ENCODE measurements at regions not wholly inside any gene's neighbourhood (a gene's known extent, or its start where the extent isn't known, plus 50 kb on each side); places are given as distances from the start of the nearest gene placed in this dataset.

DNA sequence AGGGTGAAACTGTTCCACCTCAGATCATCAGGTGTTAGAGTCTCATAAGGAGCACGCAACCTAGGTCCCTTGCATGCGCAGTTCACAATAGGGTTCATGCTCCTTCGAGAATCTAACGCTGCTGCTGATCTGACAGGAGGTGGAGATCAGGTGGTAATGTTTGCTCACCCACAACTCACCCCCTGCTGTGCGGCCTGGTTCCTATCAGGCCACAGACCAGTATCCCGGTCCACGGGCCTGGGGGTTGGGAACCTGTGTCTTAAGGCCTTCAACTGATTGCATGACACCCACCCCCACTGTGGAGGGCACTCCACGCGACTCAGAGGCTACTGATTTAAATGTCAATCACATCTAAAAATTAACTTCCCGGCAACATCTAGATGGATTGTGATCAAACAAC is 411.2 kb upstream of the SULF2 start:
- no peak for TF ChIP-seq CTCF (IDR thresholded peaks at IDR 0.05)

DNA sequence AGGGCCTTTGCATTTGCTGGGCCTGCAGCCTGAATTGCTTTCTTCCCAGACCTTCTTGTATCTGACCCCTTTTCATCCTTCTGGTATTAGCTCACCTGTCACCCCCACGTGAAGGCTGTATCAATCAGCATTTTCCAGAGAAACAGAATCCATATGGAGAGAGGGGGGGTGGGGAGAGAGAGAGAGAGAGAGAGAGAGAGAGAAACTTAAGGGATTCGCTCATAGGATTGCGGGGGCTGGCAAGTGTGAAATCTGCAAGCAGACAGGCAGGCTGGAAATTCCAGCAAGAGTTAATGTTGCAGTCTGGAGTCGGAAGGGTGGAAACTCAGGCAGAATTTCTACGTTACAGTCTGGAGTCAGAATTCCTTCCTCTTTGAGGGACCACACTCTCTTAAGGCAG is 410.7 kb upstream of the SULF2 start:
- TF ChIP-seq CTCF (IDR thresholded peaks at IDR 0.05): no peak

GRCh38 chr20:48195121-48195870 is 410.0 kb upstream of the SULF2 start:
- TF ChIP-seq CTCF (IDR thresholded peaks at IDR 0.05): no peak

GRCh38 chr20:48194583-48194982 is 409.3 kb upstream of the SULF2 start:
- no peak for TF ChIP-seq CTCF (IDR thresholded peaks at IDR 0.05)

DNA sequence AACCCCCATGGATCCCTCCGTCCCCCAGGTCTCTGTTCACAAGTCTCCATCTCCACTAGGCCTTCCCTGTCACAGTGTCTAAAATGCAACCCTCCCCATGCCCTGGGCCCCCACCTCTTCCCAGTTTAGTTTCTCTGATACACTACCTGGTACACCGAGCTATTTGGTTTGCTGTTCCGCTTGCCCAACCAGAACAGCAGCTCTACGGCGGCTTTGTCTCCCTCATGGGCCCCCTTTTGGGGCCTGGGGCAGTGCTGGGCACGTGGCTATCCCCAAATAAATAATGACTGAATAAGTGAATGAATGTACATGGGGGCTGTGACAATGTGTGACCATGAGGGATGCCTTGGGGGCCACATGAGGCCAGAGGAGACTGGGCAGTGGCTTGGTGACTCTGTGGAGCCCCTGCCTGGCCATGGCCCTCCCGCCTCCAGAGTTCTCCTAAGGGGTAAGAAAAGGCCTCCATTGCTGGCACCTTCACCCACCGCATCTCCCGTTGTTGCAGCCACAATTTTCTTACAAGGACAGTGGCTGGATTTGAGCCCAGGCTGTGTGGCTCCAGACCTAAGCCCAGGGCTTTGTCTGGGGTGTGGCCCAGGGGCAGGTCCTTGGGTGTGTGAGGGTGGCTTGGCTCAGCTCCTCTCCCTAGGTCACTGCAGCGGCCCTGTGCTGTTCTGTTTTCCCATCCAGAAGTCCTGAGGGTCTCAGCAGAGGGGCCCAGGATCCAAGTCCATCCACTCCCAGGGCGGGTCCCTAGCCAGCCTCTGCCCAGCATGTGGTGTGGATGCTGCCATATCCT is 408.5 kb upstream of the SULF2 start:
- TF ChIP-seq CTCF (IDR thresholded peaks at IDR 0.05): no peak

DNA sequence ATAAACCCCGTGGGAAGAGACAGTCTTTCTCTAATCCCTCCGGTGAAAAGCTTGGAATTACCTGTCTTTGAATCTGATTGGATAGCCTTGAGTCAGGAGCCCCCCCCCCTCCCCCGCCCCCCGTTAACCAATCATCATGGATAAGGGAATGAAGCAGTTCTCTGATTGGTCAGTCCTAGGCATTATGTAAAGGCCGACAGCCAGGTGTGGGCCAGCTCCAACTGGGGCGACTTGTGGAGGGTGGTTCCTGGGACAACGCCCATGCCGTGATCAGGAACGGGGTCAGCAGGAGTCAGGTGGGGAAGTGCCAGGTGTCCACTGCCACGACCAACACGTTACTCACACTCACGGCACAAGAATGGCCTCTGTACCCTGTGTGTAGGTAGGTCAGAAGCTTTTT is 406.8 kb upstream of the SULF2 start:
- no peak for TF ChIP-seq CTCF (IDR thresholded peaks at IDR 0.05)

DNA sequence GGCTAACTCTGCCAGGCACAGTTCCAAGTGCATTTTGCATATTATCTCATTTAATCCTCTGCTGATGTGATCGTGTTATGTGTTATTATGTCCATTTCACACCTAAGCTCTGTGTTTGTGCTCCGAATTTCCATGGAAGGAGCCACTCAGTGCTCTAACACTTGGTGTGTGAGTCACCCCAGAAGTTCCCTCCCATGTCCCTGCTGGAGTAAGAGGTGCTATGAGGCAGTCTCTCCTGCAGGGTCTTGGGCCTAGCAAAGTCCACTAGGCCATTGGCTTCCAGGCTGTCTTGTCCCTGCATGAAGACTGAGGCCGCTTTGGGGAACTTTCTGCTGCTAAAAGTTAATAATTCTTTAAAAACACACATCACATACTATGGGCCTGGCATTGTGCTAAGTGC is 405.9 kb upstream of the SULF2 start:
- TF ChIP-seq CTCF (IDR thresholded peaks at IDR 0.05): no peak
